ENCODE measurements at regions not wholly inside any gene's neighbourhood (a gene's known extent, or its start where the extent isn't known, plus 50 kb on each side); places are given as distances from the start of the nearest gene placed in this dataset.

DNA sequence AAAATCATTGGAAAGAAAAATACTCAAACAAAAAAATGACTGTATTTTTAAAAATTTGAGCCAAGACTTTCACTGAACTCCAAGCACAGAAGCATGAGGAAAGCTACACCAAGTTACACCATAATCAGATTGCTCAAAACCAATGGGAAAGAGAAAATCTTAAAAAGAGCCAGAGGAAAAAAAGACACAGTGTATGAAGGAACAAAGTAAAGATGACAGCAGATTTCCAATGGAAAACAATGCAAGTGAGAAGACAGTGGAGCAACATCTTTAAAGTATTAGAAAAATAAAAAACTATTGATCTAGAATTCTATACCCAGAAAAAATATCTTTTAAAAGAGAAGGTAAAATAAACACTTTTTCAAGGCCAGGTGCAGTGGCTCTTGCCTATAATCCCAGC is 147.8 kb upstream of the ZBTB40 start:
- ChIA-PET POLR2A (no interaction called here), CTCF (no interaction called here)
- DNase-seq: no peak
- Histone ChIP-seq H4K20me1 (ENCODE audit: control insufficient read depth, insufficient read depth, low read length, poor library complexity, severe bottlenecking) (no peaks in the 10 kb centered on the region), H3K4me1 (ENCODE audit: control insufficient read depth in 2 of 2, insufficient read depth in 2 of 2, low read length in 2 of 2) (no peaks in the 10 kb centered on the region), H3K79me2 (ENCODE audit: control insufficient read depth, insufficient read depth, low read length) (no peaks in the 10 kb centered on the region), H3K36me3 (replicated peaks in 1 of 2; ENCODE audit: control extremely low read depth in 1 of 2, control insufficient read depth in 1 of 2, extremely low read depth in 1 of 2, insufficient read depth in 2 of 2, low read length in 1 of 2) (no peaks in the 10 kb centered on the region), H3K27ac (ENCODE audit: low read length in 2 of 2) (no peak overlapping the region), H2AFZ (ENCODE audit: insufficient read depth, low read depth, low read length, poor library complexity, severe bottlenecking) (no peak overlapping the region), H3K27me3 (replicated peaks in 1 of 4; ENCODE audit: control extremely low read depth in 1 of 4, control insufficient read depth in 3 of 4, insufficient read depth in 4 of 4, low read length in 3 of 4) (peaks cover 0 to 4% (median 1%) of the 10 kb centered on the region in 4 experiments), H3K9me3 (ENCODE audit: control extremely low read depth in 1 of 3, control insufficient read depth in 2 of 3, insufficient read depth in 1 of 3, low read length in 2 of 3) (peaks cover 1 to 8% (median 2%) of the 10 kb centered on the region in 3 donors), H3K4me2 (replicated peaks; ENCODE audit: low read depth, low read length, poor library complexity, severe bottlenecking) (no peak overlapping the region), H3K4me3 (ENCODE audit: control extremely low read depth in 1 of 5, extremely low read depth in 1 of 5, insufficient read depth in 1 of 5, low read depth in 2 of 5, low read length in 4 of 5) (no peak overlapping the region), H3K9ac (ENCODE audit: low read length) (no peak overlapping the region)
- TF ChIP-seq, protein P1, sequence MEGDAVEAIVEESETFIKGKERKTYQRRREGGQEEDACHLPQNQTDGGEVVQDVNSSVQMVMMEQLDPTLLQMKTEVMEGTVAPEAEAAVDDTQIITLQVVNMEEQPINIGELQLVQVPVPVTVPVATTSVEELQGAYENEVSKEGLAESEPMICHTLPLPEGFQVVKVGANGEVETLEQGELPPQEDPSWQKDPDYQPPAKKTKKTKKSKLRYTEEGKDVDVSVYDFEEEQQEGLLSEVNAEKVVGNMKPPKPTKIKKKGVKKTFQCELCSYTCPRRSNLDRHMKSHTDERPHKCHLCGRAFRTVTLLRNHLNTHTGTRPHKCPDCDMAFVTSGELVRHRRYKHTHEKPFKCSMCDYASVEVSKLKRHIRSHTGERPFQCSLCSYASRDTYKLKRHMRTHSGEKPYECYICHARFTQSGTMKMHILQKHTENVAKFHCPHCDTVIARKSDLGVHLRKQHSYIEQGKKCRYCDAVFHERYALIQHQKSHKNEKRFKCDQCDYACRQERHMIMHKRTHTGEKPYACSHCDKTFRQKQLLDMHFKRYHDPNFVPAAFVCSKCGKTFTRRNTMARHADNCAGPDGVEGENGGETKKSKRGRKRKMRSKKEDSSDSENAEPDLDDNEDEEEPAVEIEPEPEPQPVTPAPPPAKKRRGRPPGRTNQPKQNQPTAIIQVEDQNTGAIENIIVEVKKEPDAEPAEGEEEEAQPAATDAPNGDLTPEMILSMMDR (IDR thresholded peaks at IDR 0.05): no peak
- no peak for TF ChIP-seq EZH2 (IDR thresholded peaks at IDR 0.05; ENCODE audit: borderline replicate concordance, insufficient read depth, low read depth, low read length, poor library complexity, severe bottlenecking)
- Mint-ChIP-seq H3K4me3 (no peak overlapping the region), H3K4me1 (no peaks in the 10 kb centered on the region), H3K27me3 (peaks cover 30% of the 10 kb centered on the region), H3K27ac (no peak overlapping the region), H3K9me3 (ENCODE audit: insufficient read depth) (peaks cover 3% of the 10 kb centered on the region)
- no peak for ATAC-seq (ENCODE audit: low read depth)
- intact Hi-C loops (cut with micrococcal nuclease): no loop called here

DNA sequence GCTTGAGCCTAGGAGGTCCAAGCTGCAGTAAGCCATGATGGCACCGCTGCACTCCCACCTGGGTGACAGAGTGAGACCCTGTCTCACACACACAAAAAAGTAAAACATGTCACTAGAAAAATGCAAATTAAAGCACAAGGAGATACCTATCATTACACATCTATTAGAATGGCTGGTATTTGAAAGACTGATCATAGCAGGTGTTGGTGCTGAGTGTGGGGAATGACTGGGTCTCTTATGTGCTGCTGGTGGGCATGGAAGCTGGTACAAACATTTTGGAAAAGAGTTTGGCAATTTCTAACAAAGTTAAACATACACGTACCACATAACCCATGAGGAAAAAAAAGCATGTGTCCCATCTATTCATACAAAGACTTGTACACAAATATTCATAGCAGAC is 142.1 kb upstream of the ZBTB40 start:
- no peak overlapping the region for H3K27ac ChIP-seq (ENCODE audit: low read length in 2 of 2)
- H3K4me3 ChIP-seq (ENCODE audit: control extremely low read depth in 1 of 5, extremely low read depth in 1 of 5, insufficient read depth in 1 of 5, low read depth in 2 of 5, low read length in 4 of 5): no peak overlapping the region
- no peak for ATAC-seq (ENCODE audit: low read depth)
- Mint-ChIP-seq H3K27me3 (peaks cover 22% of the 10 kb centered on the region), H3K4me3 (no peak overlapping the region), H3K4me1 (no peaks in the 10 kb centered on the region), H3K9me3 (ENCODE audit: insufficient read depth) (peaks cover 7% of the 10 kb centered on the region), H3K27ac (no peak overlapping the region)
- H3K9me3 ChIP-seq (ENCODE audit: control extremely low read depth in 1 of 3, control insufficient read depth in 2 of 3, insufficient read depth in 1 of 3, low read length in 2 of 3): peaks cover 0 to 7% (median 0%) of the 10 kb centered on the region in 3 donors
- no peak overlapping the region for H3K9ac ChIP-seq (ENCODE audit: low read length)
- H4K20me1 ChIP-seq (ENCODE audit: control insufficient read depth, insufficient read depth, low read length, poor library complexity, severe bottlenecking): no peaks in the 10 kb centered on the region
- TF ChIP-seq EZH2 (IDR thresholded peaks at IDR 0.05; ENCODE audit: borderline replicate concordance, insufficient read depth, low read depth, low read length, poor library complexity, severe bottlenecking): no peak
- TF ChIP-seq, protein P1 (IDR thresholded peaks at IDR 0.05): no peak
- DNase-seq: no peak
- intact Hi-C loops (cut with micrococcal nuclease): no loop called here
- POLR2A ChIA-PET: no interaction called here
- H3K27me3 ChIP-seq (replicated peaks in 1 of 4; ENCODE audit: control extremely low read depth in 1 of 4, control insufficient read depth in 3 of 4, insufficient read depth in 4 of 4, low read length in 3 of 4): peaks cover 0 to 6% (median 0%) of the 10 kb centered on the region in 4 experiments
- H3K36me3 ChIP-seq (replicated peaks in 1 of 2; ENCODE audit: control extremely low read depth in 1 of 2, control insufficient read depth in 1 of 2, extremely low read depth in 1 of 2, insufficient read depth in 2 of 2, low read length in 1 of 2): no peaks in the 10 kb centered on the region
- no peaks in the 10 kb centered on the region for H3K4me1 ChIP-seq (ENCODE audit: control insufficient read depth in 2 of 2, insufficient read depth in 2 of 2, low read length in 2 of 2)
- CTCF ChIA-PET: no interaction called here
- no CpG with 5 or more reads among the region's 2 CpGs for WGBS (ENCODE audit: insufficient coverage)
- no peaks in the 10 kb centered on the region for H3K79me2 ChIP-seq (ENCODE audit: control insufficient read depth, insufficient read depth, low read length)
- no peak overlapping the region for H2AFZ ChIP-seq (ENCODE audit: insufficient read depth, low read depth, low read length, poor library complexity, severe bottlenecking)
- H3K4me2 ChIP-seq (replicated peaks; ENCODE audit: low read depth, low read length, poor library complexity, severe bottlenecking): no peak overlapping the region
